HUES6 (cell line): ENCODE measurements at regions not wholly inside any gene's neighbourhood (a gene's known extent, or its start where the extent isn't known, plus 50 kb on each side); places are given as distances from the start of the nearest gene placed in this dataset.

Source experiments
- H3K27ac ChIP-seq: 2 replicates; pipeline ENCODE4 v1.7.0; 2013; ENCODE audit warnings: low read depth, mild to moderate bottlenecking, low read length, inconsistent platforms
- H3K27me3 ChIP-seq: 2 replicates; pipeline ENCODE4 v1.6.1; 2013; ENCODE audit warnings: low read length; ENCODE audit not compliant: control insufficient read depth, insufficient read depth
- H3K36me3 ChIP-seq: 2 replicates; pipeline ENCODE4 v1.6.1; 2013; ENCODE audit warnings: low read length; ENCODE audit not compliant: control insufficient read depth, insufficient read depth
- H3K4me1 ChIP-seq: 2 replicates; pipeline ENCODE4 v1.6.1; 2013; ENCODE audit warnings: low read length; ENCODE audit not compliant: control insufficient read depth, insufficient read depth
- H3K4me3 ChIP-seq: 2 replicates; pipeline ENCODE4 v1.5.1; 2013; ENCODE audit warnings: low read depth, low read length
- H3K9ac ChIP-seq: one replicate; pipeline ENCODE4 v1.6.1; 2013; ENCODE audit warnings: mild to moderate bottlenecking, low read length
- H3K9me3 ChIP-seq: 2 replicates; pipeline ENCODE4 v1.6.1; 2013; ENCODE audit warnings: low read depth, low read length; ENCODE audit not compliant: control insufficient read depth, insufficient read depth

DNA sequence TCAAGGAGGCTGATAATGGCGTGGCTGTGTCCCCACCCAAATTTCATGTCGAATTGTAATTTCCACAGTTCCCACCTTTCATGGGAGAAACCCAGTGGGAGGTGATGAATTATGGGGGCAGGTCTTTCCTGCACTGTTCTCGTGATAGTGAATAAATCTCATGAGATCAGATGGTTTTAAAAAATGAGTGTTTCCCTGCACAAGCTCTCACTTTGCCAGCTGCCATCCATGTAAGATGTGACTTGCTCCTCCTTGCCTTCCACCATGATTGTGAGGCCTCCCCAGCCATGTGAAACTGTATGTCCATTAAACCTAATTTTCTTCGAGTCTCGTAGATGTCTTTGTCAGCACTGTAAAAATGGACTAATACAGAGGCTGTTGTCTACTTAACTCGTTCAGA lies 488.3 kb downstream of the SPRY1 start:
- Histone ChIP-seq H3K27ac (no peak overlapping the region), H3K9ac (no peak overlapping the region), H3K36me3 (no peaks in the 10 kb centered on the region), H3K4me1 (no peaks in the 10 kb centered on the region), H3K4me3 (no peak overlapping the region), H3K9me3 (peaks cover 23% of the 10 kb centered on the region), H3K27me3 (no peaks in the 10 kb centered on the region)

DNA sequence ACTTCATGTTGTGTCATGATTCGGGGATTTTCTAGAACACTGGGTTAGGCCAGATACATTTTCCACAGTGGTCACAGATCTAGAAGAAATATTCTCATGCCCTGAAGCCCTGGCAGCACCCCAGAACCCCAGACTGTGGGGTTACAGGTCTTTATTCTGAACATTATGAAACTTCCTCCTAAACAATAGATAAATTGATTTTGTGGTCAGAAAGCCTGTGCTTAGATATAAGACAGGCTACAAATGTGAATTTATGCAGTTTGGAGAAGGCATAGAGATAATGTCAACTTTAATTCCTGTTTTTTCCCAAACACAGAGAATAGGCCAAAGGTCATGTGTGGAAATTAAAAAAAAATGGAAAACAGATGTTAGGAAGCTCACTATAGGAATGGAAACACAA lies 492.9 kb downstream of the SPRY1 start:
- H3K4me3 ChIP-seq, result no peak overlapping the region
- H3K27ac ChIP-seq, result no peak overlapping the region
- no peaks in the 10 kb centered on the region for H3K4me1 ChIP-seq
- H3K27me3 ChIP-seq, result no peaks in the 10 kb centered on the region
- H3K9ac ChIP-seq, result no peak overlapping the region
- H3K9me3 ChIP-seq, result peaks cover 14% of the 10 kb centered on the region
- no peaks in the 10 kb centered on the region for H3K36me3 ChIP-seq

DNA sequence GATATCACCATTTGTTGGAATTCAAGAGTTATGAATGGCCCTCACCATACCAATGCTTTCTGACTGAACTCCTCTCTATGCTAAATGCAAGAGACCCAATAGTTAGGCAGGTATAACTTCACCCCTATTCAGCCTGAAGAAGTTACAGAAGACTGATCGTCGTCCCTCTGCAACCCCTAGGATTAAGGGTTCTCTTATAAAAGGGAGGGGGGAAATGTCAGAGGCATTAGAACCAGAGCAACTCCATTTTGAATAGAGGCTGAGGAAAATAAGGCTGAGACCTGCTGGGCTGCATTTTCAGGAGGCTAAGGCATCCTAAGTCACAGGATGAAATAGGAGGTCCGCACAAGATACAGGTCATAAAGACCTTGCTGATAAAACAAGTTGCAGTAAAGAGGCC lies 494.3 kb downstream of the SPRY1 start:
- Histone ChIP-seq H3K27me3 (no peaks in the 10 kb centered on the region), H3K4me3 (no peak overlapping the region), H3K9me3 (0 out of 2 replicates have a peak, but pooled peaks cover 1% of the 10 kb centered on the region), H3K9ac (no peak overlapping the region), H3K27ac (no peak overlapping the region), H3K4me1 (no peaks in the 10 kb centered on the region), H3K36me3 (no peaks in the 10 kb centered on the region)

DNA sequence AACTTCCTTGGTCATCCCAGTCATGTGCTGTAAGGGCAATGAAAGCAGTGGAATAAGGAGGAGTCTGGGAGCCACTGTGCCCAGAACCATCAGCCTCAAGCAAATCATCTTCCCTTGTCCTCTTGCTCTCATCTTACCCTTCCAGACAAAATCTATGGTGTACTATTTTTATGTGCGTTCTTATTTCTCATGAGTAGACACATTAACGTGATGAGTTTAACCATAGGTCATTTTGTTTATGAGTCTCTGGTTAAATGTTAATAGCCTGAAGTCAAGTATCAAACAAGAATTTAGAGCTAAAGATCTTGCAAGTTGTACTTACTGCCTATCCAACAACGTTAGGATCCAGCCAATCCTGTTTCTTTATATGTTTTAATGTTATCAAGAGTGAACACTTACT lies 495.3 kb downstream of the SPRY1 start:
- H3K9me3 ChIP-seq, result no peaks in the 10 kb centered on the region
- no peak overlapping the region for H3K27ac ChIP-seq
- no peak overlapping the region for H3K9ac ChIP-seq

DNA sequence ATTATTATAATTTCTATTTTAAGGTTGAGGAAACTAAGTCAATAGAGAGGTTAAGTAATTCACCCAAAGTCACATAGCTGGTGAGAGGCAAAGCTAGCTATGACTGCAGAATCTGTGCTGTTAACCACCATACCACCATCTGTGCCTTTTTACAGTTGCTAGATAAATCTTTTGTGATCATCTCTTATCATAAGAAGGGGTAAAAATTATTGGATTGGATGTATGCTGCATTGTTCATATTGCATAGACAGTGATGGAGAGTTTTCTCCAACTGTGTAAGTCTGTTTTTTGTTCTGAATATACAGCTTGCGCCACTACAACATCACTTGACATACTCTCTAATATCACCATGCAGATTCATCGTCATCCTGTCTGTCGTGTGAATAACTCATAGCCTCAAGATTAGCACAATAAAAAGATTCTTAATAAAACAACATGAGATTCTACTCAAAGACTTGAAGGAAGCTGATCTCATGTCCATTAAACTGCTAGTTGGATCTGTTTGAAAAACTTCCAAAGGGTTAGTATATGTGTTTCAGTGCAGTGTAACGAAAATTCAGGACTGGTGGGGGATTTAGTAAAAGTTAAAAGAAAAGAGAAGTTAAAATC lies 495.9 kb downstream of the SPRY1 start:
- no peaks in the 10 kb centered on the region for H3K4me1 ChIP-seq
- H3K9me3 ChIP-seq, result no peaks in the 10 kb centered on the region
- H3K36me3 ChIP-seq, result no peaks in the 10 kb centered on the region
- no peak overlapping the region for H3K9ac ChIP-seq
- H3K27ac ChIP-seq, result no peak overlapping the region
- H3K27me3 ChIP-seq, result no peaks in the 10 kb centered on the region
- H3K4me3 ChIP-seq, result no peak overlapping the region

More for the DNA sequence above, 495.3 kb downstream of the SPRY1 start:
- Histone ChIP-seq H3K4me3 (no peak overlapping the region), H3K4me1 (no peaks in the 10 kb centered on the region), H3K27me3 (no peaks in the 10 kb centered on the region), H3K36me3 (no peaks in the 10 kb centered on the region)

DNA sequence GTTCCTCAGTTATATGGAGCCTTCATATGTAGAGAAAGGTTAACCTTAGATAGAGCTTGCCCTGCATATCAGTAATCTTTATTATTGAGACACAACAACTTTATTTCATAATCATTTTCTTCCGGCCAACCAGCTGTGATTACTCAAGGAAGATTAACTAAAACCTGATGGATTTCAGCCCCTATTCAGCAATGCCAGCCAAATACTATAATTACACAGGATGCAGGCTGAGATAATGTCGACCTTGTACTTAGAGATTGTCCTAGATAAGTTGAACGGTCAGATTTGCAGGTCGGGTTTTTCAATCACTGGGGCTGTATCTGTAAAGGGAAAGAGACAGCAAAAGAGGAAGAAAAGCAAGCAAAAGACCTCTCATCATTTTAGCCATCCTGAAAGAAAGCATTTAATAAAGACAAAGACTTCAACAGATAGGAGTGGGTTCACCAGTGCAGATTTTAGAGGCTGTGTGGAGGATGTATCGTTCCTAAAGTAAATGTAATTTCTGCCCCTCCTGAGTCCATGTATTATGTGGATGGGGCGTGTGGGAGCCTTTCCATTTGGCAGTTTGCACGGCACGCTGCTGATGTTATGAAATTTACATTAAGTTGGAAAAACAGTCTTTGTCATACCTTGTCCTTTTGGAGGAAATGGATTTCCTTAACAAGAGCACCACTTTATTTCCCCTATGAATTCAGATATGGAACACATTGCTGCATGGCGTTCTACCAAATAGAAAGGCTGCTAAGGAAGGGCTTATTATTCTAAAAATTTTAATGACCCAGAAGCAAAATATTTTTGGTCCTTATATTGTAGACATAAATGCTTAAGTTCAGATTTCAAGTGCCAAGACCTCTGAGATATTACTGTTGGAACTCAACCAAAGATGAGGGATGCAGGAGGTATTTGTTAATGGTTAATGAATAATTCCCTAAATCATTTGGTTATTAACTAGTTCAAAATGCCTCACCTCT lies 496.7 kb downstream of the SPRY1 start:
- Histone ChIP-seq H3K9ac (no peak overlapping the region), H3K27ac (no peak overlapping the region), H3K4me1 (no peaks in the 10 kb centered on the region), H3K9me3 (no peaks in the 10 kb centered on the region), H3K27me3 (no peaks in the 10 kb centered on the region), H3K4me3 (no peak overlapping the region), H3K36me3 (no peaks in the 10 kb centered on the region)

DNA sequence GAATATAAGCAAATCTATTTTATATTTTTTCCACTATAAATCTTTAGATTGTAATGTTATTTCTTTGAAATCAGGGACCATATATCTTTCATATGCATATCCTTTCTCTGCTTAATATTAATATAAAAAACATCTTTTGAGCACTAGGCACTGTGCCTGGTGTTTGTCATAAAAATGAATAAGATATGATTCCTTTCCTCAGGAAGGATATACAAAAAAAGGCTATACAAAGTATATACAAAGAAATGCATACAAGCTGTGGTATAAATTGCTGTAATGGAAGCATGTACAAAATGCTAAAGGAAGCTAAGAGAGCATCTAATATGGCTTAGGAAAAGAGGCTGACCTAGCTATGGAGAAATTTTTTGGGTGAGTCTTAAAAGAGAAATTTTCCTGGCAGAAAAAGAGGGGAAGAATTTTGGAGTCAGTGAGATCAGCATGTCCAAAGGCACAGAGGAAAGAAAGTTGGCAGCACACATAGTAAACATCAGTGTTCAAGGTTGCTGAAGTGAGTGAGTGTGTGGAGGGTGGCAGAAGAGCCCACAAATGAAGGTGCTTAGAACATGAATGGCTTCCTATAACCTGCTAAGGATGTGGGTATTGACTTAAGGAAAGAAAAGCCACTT lies 500.0 kb downstream of the SPRY1 start:
- no peak overlapping the region for H3K27ac ChIP-seq

DNA sequence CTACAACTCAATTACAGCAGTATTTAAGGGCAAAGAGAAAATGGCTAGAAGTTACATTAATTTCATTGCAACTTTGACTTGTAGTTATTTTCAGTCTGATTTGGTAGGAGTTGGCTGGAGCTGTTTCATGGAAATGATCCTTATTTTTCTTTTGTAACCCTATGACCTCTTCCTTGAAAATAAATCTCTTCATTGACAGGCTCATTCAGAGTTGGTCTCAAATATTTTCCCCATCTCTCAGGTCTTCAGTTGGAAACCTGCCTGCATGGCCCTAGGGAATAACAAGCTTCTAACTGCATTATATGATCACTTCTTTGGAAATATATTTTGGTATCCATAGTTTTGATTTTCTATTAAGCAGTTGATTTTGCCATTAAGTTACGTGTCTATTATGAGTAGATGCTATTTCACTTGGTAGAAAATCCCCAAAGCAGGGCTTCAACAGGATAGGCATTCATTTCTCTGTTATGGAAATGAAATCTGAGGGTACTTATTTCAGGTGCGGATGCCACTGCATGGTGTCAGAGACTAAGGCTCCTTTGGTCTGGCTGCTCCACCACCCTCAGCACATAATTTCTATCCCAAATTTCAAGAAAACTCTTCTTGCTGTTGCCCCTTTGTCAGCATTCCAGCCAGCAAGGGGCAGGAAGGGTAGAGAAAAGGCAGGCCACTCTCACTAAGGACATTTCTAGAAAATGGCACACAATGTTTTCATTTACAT lies 502.5 kb downstream of the SPRY1 start:
- Histone ChIP-seq H3K36me3 (no peaks in the 10 kb centered on the region), H3K9me3 (no peaks in the 10 kb centered on the region), H3K4me3 (no peak overlapping the region), H3K27ac (no peak overlapping the region), H3K27me3 (no peaks in the 10 kb centered on the region), H3K4me1 (peaks cover 9% of the 10 kb centered on the region; the same call in 1 of the 2 replicates), H3K9ac (no peak overlapping the region)

More for the DNA sequence above, 500.0 kb downstream of the SPRY1 start:
- Histone ChIP-seq H3K4me3 (no peak overlapping the region), H3K9ac (no peak overlapping the region), H3K36me3 (no peaks in the 10 kb centered on the region), H3K9me3 (no peaks in the 10 kb centered on the region), H3K4me1 (peaks cover 9% of the 10 kb centered on the region; the same call in 1 of the 2 replicates), H3K27me3 (no peaks in the 10 kb centered on the region)

DNA sequence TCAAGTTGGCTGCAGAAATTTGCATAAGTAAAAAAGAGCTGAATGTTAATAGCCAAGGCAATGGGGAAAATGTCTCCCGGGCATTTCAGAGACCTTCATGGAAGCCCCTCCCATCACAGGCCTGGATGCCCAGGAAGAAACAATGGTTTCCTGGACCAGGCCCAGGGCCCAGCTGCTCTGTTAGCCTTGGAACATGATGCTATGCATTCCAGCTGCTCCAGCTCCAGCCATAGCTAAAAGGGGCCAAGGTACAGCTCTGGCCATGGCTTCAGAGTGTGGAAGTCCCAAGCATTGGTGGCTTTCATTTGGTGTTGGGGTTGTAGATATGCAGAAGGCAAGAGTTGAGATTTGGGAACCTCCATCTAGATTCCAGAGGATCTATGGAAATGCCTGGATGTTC lies 508.3 kb downstream of the SPRY1 start:
- no peaks in the 10 kb centered on the region for H3K36me3 ChIP-seq
- H3K27me3 ChIP-seq, result no peaks in the 10 kb centered on the region
- no peaks in the 10 kb centered on the region for H3K4me1 ChIP-seq
- H3K27ac ChIP-seq, result no peak overlapping the region
- H3K9ac ChIP-seq, result no peak overlapping the region
- H3K4me3 ChIP-seq, result no peak overlapping the region
- peaks cover 12% of the 10 kb centered on the region; the same call in 1 of the 2 replicates for H3K9me3 ChIP-seq

DNA sequence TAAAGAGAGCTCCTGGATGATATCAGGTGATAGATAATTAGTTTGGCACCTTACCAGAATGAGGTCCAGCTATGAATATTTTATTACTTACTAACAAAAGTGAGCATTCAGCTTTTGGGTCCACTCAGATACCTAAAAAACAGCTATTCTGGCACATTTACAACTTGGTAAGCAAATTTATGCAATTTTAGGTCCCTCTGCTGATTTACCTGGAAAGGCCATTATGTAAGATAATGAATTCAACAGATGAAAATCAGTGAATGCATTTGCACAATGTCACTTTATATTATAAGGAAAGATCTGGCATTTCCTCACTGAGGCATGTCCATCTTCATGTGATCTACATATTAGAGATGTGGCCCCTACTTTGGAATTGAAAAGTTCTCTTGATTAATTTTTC lies 517.0 kb downstream of the SPRY1 start:
- no peaks in the 10 kb centered on the region for H3K9me3 ChIP-seq
- H3K36me3 ChIP-seq, result no peaks in the 10 kb centered on the region
- no peak overlapping the region for H3K27ac ChIP-seq
- no peaks in the 10 kb centered on the region for H3K4me1 ChIP-seq
- no peak overlapping the region for H3K4me3 ChIP-seq
- H3K9ac ChIP-seq, result no peak overlapping the region
- H3K27me3 ChIP-seq, result no peaks in the 10 kb centered on the region
